ENCODE measurements at regions not wholly inside any gene's neighbourhood (a gene's known extent, or its start where the extent isn't known, plus 50 kb on each side); places are given as distances from the start of the nearest gene placed in this dataset.

- no peaks in the 10 kb centered on the region for H3K36me3 Mint-ChIP-seq
- intact Hi-C loops (cut with micrococcal nuclease), result no loop called here
- Histone ChIP-seq H3K36me3 (replicated peaks in 1 of 2; ENCODE audit: control insufficient read depth in 1 of 2, insufficient read depth in 2 of 2, low read length in 2 of 2) (no peaks in the 10 kb centered on the region), H3K9me3 (replicated peaks in 1 of 2; ENCODE audit: control insufficient read depth in 1 of 2, insufficient read depth in 1 of 2, low read length in 2 of 2) (no peaks in the 10 kb centered on the region), H4K20me1 (ENCODE audit: insufficient read depth, low read length) (no peaks in the 10 kb centered on the region), H3K4me3 (replicated peaks in 1 of 3; ENCODE audit: low read depth in 2 of 3, low read length in 3 of 3) (no peak overlapping the region), H3K4me1 (ENCODE audit: control insufficient read depth in 1 of 2, insufficient read depth in 2 of 2, low read length in 2 of 2) (no peaks in the 10 kb centered on the region), H3K4me2 (replicated peaks; ENCODE audit: extremely low read depth, low read length, poor library complexity, severe bottlenecking) (no peak overlapping the region), H3K79me2 (ENCODE audit: insufficient read depth, low read length) (no peaks in the 10 kb centered on the region), H2AFZ (ENCODE audit: insufficient read depth, low read depth, low read length, poor library complexity, severe bottlenecking) (no peak overlapping the region), H3K9ac (ENCODE audit: insufficient read depth, low read length, poor library complexity, severe bottlenecking) (no peak overlapping the region), H3K27ac (ENCODE audit: low read depth in 1 of 2, low read length in 2 of 2) (no peak overlapping the region), H3K27me3 (ENCODE audit: control insufficient read depth in 2 of 2, insufficient read depth in 2 of 2, low read length in 2 of 2) (no peaks in the 10 kb centered on the region)
- no peak overlapping the region for H3K4me3 Mint-ChIP-seq
- no peak overlapping the region for H3K27ac Mint-ChIP-seq
- no peaks in the 10 kb centered on the region for H3K4me1 Mint-ChIP-seq
- WGBS (ENCODE audit: insufficient coverage), result 89% methylated on average over 1 of the region's 4 CpGs
- peaks cover 0 to 4% (median 3%) of the 10 kb centered on the region in 7 donors for H3K9me3 Mint-ChIP-seq
- peaks cover 0 to 1% (median 0%) of the 10 kb centered on the region in 3 donors for H3K27me3 Mint-ChIP-seq (ENCODE audit: low read depth in 3 of 3)
- no peak for TF ChIP-seq CTCF (IDR thresholded peaks at IDR 0.05)
- DNase-seq, result no peak
These were observed 871.6 kb upstream of the MDGA2 start for GRCh38 chr14:48546996-48547395.

GRCh38 chr14:48537600-48537999, 862.2 kb upstream of the MDGA2 start:
- H4K20me1 ChIP-seq (ENCODE audit: insufficient read depth, low read length), result no peaks in the 10 kb centered on the region
- H3K36me3 Mint-ChIP-seq, result no peaks in the 10 kb centered on the region
- no peak overlapping the region for H3K27ac ChIP-seq (ENCODE audit: low read depth in 1 of 2, low read length in 2 of 2)
- H3K9me3 Mint-ChIP-seq, result peaks cover under 1 to 9% (median 2%) of the 10 kb centered on the region in 7 donors
- H3K4me1 ChIP-seq (ENCODE audit: control insufficient read depth in 1 of 2, insufficient read depth in 2 of 2, low read length in 2 of 2), result no peaks in the 10 kb centered on the region
- H2AFZ ChIP-seq (ENCODE audit: insufficient read depth, low read depth, low read length, poor library complexity, severe bottlenecking), result no peak overlapping the region
- H3K4me3 ChIP-seq (replicated peaks in 1 of 3; ENCODE audit: low read depth in 2 of 3, low read length in 3 of 3), result no peak overlapping the region
- no peak overlapping the region for H3K27ac Mint-ChIP-seq
- H3K36me3 ChIP-seq (replicated peaks in 1 of 2; ENCODE audit: control insufficient read depth in 1 of 2, insufficient read depth in 2 of 2, low read length in 2 of 2), result no peaks in the 10 kb centered on the region
- DNase-seq, result no peak
- intact Hi-C loops (cut with micrococcal nuclease), result no loop called here
- TF ChIP-seq CTCF (IDR thresholded peaks at IDR 0.05), result no peak
- no peak overlapping the region for H3K9ac ChIP-seq (ENCODE audit: insufficient read depth, low read length, poor library complexity, severe bottlenecking)
- H3K4me2 ChIP-seq (replicated peaks; ENCODE audit: extremely low read depth, low read length, poor library complexity, severe bottlenecking), result no peak overlapping the region
- H3K9me3 ChIP-seq (replicated peaks in 1 of 2; ENCODE audit: control insufficient read depth in 1 of 2, insufficient read depth in 1 of 2, low read length in 2 of 2), result peaks cover 0 to 7% of the 10 kb centered on the region in 2 donors
- no peaks in the 10 kb centered on the region for H3K4me1 Mint-ChIP-seq
- no peaks in the 10 kb centered on the region for H3K27me3 Mint-ChIP-seq (ENCODE audit: low read depth in 3 of 3)
- H3K79me2 ChIP-seq (ENCODE audit: insufficient read depth, low read length), result no peaks in the 10 kb centered on the region
- no peak overlapping the region for H3K4me3 Mint-ChIP-seq
- no peaks in the 10 kb centered on the region for H3K27me3 ChIP-seq (ENCODE audit: control insufficient read depth in 2 of 2, insufficient read depth in 2 of 2, low read length in 2 of 2)
